Embryonic facial prominence (tissue), 1 donor: ENCODE measurements at regions not wholly inside any gene's neighbourhood (a gene's known extent, or its start where the extent isn't known, plus 50 kb on each side); places are given as distances from the start of the nearest gene placed in this dataset.

Experiments
- DNase-seq: peaks from one replicate; pipeline ENCODE4 v3.0.0-alpha.2; 2016; ENCODE audit errors: extremely low spot score

DNA sequence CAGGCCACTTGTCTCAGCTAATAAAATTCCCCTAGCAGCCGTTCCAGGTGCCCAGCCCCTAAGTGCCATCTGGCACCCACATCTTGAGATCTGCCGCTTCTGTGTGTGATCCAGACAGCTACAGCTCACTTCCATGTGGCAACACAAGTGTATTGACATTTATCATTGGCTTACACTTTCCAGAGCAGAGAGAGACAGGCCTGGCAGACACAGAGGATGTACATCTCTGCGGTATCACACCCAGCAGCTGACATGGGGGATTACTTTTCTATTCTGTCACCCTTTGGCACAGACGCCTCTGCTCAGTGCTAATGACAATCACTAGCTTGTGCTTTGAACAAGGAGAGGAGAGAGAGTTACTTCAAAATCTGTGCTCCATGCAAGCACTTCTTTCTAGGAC lies 195.9 kb downstream of the KDR start:
- no peak for DNase-seq

DNA sequence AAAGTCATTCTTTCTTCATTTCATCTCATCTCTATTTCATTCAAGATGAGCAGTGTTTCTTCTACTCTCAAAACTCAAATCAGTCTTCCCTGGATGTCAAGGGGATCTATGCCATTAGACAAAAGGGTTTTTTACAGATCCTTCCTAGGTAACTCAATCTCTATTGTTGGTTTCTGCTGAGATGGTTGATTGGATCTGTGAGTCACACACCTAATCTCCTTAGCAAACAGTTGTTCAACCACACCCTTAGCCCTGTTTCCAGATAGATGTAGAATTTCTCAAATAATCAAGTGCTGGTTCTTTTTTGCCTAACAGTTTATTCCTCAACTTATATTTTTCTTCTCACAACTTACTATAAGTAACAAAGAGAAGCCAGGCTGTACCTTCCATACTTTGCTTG lies 200.5 kb downstream of the KDR start:
- DNase-seq = no peak

DNA sequence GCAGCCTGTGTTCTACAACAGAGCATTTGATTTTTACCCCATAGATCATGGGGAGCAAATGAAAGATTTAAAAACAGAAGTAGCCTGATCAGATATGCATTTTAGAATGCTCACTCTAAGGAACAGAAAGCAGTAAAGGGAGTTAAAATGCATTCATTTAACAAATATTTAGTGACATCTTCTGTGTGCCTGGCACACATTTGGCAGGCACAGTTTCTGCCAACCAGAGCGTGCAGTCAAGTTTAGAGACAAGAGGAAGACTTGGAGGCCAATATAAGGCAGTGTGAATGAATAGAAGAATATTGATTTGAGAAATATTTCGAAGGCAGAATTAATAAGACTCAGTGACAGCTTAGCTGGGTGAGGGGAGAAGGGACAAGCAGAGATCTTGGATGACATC lies 210.1 kb downstream of the KDR start:
- no peak for DNase-seq

DNA sequence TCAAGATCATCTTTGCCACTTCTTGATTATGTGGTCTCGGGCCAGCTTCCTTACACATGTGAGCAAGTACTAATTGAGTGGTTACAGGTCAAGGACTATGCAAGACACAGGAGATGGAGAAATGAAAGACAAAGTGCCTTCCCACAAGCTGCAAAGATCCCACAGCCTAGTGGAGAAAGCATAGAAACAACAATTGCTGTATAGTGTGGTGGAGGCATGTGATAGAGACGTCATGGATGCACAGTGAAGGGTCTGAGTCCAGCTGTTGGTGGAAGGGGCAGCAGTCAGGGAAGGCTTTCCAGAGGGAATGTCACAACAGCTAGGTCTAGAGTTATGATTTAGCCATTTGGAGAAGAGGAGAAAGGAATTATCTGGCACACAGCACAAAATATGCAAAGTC lies 210.6 kb downstream of the KDR start:
- DNase-seq = no peak

DNA sequence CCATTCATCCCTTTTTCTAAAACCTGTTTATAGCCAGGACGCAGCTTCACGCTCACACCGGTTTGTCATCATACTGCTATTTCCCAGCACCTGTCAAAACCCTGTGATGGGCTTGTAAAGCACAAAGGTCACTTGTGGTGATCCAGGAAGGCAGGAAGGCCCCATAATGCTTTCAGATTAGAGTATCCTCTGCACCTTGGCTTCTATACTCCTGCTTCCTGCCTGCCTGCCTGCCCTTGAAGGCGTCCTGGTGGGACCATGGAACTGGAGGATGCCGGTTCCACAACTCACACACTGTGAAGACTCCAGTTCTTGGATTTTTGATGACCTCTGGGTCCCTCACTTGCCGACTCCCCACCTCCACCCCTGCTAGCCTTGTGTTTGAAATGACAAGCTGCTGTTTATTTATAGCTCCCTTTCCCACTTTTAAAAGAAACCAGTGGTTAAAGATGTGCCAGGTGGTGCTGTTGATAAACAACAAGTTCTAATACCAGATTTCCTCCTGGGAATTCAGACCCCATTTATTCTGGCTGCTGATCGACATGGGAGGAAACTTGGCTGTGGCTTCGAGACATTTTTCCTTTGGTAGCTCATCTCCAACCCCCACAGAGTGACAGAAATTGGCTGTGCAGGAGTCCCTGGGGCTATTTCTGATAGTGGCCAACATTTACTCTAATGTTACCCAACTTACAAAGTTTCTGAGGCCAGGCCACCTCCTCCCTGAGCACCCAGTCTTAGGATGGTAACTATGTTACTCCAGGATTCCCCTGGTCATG lies 211.5 kb downstream of the KDR start:
- no peak for DNase-seq

DNA sequence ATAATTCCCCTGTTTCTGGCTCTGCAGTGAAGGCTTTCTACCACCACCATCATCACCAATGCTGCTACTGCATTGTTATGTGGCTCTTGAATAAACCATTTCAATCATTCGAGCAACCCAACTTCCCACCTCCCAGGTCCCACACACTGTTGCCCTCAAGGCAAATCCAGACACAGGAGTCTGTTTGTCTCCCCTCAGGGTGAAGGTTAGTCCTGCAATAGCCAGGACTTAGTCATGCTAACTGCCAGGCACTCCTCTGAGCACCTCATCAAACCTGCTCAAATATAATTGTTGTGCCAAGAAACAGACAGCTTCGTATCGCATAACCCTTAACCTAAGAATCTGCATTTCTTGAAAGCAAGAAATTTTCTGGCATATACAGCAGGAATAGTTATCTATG lies 213.2 kb downstream of the KDR start:
- DNase-seq = no peak

DNA sequence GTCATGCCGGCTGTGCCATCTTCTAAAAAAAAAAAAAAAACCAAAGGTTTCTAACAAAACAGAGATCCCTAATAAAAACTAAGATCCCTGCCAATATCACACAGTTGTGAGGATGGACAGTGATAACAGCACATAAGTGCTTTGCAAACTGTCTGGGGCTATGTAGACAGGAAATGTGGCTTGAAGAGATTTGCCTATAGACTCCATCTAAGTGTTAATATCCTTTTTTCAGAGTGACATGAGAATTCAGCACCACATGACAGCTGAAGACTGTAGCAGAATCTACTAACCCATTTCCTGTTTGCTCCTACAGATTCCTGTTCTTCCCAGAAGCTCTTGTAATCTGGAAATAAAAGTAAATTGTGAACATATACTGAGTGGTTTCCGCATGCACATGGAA lies 215.4 kb downstream of the KDR start:
- no peak for DNase-seq

DNA sequence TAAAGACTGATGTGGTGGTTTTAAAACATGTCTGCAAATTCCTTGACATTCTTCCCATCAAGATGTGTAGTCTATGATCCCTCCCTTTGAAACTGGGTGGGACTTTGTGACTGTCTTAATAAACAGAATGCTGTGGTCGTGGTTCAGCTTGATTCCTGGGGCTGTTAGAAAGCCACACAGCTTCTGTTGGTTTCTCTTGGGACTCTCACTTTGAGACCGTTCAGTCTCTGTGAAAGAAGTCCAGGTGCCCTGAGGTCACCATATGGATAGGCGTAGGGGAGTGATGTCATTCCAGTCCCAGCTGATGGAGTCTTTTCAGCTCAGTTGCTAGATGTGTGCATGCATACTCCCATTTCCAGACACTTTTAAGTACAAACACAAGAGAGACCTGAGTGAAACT lies 216.6 kb downstream of the KDR start:
- DNase-seq = no peak

DNA sequence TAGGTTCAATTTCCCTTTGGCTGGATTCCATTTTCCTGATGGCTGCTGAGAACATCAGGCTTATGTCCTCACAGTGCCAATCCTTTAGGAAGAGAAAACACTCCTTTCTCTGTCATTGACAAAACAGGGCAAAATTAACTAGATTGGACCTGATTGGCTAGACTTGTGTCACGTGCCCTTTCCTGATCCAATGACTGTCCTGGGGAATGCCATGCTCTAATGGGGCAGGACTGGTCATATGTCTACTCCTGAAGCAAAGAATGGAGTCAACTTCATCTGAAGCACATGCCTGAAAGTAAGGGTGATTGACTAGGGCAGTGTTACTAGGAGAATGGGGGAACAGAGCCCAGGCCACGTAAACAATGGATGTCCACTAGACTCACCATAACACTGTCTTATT lies 220.4 kb downstream of the KDR start:
- no peak for DNase-seq

DNA sequence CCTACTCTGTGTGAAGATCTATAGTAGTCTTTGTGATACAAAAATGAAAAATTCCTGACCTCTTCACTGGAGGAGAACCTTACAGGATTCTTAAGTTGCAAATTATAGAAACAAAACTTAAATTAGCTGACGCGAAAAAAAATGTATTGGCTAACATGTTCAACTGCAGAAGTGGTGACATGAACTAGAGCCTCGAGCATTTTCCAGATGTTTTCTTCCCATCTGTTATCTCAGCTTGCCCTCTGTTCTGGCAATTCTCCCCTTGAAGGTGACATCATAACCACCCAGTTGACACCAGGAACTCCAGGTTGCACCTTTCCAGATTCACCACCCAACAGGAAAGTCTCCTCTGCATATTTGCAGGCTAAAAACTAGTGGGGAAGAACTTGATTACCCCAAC lies 222.4 kb downstream of the KDR start:
- no peak for DNase-seq

DNA sequence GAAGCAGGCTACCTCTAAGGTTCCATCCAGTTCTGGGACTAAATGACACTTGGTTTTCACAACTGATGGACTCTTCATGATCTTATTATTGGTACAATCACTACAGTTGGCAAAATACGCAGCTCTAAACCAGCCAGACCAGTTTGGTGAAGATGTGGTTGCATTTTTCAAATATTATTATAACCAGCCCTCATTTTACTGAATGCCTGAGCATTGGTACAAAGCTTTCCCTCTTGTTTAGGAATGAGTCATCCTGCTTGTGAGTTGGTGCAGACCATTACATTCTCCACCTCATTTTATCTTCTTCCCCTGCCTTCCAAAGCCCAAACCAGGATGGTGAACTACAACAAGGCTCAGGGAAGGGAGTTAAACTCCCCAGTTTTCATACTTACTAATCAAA lies 223.1 kb downstream of the KDR start:
- no peak for DNase-seq

DNA sequence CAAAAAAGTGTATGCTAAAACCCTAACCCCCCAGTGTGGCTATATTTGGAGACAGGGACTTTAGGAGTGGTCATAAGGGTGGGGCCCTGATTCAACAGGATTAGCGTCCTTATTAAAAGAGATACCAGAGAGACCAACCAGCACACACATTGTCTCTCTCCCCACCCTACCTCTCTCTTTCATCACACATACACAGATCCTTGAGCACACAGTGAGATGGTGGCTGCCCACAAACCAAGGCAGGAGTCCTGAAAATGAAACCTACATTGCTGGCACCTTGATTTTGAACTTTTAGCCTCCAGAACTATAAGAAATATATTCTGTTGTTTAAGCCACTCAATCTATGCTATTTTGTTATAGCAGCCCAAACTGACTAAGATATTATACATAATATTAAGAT lies 224.2 kb downstream of the KDR start:
- no peak for DNase-seq

DNA sequence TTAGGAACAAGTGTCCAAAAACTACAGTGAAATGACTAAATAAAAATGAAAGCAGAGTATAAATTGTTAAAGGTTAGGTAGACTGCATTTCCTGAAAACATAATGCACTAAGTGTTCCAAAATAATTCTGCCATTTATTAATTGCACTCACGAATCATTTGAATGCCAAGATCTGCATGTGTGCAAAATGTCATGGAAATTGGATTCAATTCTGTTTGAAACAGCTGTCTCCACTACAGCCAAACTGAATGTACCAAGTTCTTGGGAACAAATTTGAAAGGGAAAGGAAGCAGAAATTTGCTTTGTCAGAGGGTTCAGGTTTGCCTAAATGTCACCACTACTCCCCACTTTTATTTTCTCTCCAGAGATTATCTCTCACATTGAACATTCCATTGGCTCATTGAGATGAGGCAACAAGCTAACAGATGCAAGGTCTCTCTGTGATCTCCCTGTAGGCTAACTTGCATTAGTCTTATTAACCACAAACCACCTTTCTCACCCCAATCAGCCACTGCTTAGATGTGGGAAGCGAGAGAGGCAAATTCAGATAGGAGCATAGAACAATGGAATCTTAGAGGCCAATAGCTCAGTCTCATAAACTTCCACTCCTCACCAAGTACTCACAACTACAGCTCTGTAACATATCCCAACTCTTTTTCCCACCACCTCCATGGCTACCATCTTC lies 226.6 kb downstream of the KDR start:
- no peak for DNase-seq

DNA sequence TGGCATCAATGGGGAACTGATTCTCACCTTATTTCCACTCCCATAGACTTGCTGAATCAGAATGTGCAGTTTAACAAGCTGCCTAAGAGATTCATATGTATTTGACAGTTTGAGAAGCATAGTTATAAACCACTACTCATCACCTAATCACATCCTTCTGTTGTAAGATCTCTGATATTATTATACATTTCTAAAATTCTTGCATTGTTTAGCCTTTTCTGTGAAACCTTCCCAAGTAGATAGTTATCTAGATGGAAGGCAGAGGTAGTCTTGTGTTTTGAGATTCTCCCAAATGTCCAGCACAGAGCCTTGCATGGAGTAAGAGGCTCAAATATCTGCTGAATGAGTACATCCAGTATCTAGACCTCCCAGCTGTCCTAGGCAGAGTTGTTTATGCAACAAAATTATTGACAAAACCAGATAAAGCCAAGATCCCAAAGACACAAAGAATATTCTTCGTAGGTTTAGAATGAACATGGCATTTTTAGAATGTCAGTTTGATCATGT lies 227.3 kb downstream of the KDR start:
- DNase-seq = no peak

DNA sequence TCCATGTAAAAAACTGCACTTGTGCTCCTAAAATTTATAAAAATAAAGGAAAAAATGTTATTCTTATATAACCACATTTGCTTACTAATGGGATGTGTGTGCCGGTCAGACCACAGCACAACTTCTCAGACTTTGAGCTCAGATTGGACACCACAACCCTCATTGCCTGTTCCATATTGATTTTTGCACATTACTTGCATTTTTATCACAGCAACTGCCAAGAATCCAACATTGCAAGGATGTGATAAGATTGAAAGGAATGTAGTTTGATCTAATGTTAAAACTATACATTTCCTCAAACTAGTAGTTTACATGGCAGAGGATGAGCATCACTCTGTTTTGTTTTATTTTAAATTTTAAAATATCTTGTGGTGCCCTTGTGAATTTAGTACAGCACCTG lies 227.8 kb downstream of the KDR start:
- DNase-seq = no peak

DNA sequence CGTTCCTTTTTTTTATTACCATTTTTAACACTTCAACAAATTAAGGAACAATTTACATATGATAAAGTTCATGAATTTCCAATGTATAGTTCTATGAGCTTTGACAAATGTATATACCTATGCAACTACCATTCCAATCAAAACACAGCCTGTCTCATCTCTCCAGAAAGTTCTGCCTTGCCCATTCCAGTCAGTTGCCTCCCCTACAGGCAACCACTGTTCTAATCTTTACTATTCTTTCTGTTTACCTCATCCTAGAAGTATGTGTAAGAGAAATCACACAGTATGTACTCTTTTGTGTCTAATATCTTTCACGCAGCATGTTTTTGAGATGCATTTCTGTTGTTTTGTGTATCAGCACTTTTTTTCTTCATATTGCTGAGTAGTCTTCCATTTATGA lies 224.9 kb downstream of the KIT start:
- DNase-seq = no peak

DNA sequence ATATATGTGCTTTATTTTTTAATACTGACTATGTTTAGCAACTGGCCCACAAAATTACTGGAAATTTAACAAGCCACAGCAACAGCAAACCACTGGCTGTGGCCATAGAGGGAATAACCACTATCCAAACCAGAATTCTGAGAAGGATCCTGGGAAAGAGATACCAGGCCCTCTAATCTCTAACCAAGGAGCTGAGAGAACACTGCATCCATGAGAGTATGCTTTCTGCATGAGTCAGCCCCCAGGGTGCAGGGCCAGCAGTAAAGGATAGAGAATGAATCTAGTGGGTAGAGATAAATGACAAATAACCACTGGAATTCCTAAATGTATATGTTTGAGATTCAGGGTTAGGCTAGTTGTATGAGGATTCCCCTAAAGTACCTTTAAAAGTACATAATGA lies 221.8 kb downstream of the KIT start:
- DNase-seq = no peak

DNA sequence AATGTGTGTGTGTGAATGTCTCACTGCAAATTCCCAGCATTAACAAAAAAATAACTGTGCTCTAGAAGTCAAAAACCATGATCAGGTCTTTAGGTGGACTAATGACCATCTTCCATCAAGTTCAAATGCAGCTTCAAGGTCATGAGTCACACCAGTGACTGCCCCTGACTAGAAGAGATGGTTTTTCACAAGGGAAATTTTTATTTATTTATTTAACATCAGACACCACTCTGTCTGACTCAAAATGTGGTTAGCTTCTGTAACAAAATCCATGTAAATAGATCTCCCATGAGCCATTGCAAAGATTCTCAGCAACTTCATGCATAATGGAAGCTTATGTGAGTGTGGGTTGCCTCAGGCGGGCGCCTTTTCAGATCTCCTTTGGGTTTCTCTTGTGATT lies 219.2 kb downstream of the KIT start:
- no peak for DNase-seq

DNA sequence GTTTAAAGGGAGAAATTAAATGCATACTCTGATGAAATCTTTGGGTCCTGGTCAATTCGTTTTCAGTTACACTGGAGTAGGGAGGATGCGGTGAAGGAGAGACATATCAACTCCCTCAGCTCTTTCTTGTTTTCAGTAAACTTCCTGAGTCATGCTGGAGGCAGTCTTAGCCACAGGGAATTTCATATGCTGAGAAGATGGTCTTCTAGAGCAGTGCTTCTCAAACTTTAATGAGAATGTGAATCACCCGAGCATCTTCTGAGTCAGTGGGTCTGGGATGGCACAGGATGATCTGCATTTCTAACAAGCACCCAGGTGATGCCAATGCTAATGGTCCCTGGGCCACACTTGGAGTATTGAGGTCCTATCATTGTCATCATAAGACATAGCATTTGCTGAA lies 214.5 kb downstream of the KIT start:
- no peak for DNase-seq

DNA sequence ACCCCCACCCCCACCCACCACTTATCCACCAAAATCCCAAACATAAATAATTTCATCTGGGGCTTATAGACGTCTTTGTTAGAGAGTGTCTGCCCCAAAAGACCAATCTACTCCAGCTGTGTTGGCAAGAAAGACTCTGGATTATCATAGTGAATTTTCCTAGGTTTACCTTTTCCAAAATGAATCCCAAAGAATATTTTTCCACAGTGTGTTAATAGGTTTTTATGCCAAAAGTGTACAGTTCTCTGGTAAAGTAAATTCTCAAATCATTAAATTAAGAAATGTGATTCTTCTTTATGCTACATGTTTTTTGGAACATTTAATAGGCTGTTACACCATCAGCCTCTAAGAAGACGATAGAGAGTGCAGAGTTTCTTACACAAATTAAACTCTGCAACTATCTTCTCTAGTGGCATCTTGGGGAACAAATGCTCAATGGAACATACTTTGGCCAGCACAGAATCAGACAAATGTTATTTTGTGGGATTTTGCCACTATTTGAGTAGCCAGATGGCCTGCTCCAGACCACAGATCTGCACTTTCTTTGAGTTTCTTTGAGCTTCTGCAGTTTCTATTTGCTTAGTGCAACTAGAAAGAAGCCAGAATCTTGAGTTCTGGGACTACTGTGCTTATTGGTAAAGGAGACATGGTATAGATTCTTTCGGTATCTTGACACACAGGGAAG lies 206.0 kb downstream of the KIT start:
- no peak for DNase-seq

DNA sequence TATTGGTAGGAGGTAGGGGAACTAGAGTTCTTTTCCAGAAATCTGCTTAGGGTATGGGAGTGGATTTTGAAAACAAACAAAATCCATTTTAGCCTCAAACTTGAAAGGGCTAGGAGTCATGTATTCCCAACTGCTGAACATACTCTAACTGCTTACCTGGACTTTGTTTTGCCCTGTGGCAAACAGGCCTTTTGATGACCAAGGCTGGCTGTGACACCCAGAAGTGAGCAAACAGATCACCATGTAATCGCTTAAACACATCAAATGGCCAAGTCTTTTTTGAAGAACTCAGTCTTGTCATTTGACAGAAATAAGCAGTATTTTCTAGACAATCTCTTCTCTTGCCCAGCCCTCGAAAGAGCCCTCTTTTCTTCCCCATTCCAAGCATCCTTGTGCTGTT lies 203.4 kb downstream of the KIT start:
- DNase-seq = no peak

DNA sequence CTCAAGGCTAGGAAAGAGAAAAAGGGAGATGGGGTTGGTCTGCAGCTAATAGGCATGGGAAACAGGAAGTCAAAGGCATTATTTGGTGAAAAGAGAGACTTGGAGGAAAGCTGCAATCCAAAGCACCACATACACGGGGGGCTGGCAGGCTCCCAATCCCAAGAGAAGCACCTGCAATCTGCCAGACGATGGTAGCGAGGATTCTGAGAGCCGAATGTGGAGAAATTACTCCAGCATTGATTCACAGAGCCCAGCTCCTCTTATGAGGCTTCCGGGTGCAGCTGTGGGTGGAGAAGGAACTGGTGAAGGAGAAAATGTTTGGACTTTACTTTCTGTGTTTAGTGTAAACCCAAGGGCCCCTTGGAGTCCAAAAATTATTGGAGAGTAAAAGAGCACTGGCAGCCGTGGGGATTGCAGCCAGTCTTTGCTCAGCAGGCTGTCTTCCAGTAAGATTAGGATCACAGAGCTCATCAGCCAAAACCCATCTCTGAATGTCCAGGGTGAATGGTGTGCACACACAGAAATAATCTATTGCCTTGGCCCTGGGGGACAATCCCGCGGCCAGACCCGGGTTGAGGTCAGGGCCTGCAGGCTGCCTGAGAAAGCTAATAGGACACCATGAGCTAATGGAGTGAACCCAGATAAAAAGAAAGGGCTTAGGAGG lies 197.6 kb downstream of the KIT start:
- DNase-seq = no peak
